NT2/D1 (cell line): ENCODE measurements at regions not wholly inside any gene's neighbourhood (a gene's known extent, or its start where the extent isn't known, plus 50 kb on each side); places are given as distances from the start of the nearest gene placed in this dataset.

Experiments used
- YY1 ChIP-seq: IDR thresholded peaks from 2 replicates; pipeline ENCODE4 v1.6.1; 2011; ENCODE audit not compliant: insufficient read length, insufficient read depth
- ZNF274 ChIP-seq: IDR thresholded peaks from 2 replicates; pipeline ENCODE4 v1.6.1; 2011; ENCODE audit warnings: mild to moderate bottlenecking, low read depth, low read length

DNA sequence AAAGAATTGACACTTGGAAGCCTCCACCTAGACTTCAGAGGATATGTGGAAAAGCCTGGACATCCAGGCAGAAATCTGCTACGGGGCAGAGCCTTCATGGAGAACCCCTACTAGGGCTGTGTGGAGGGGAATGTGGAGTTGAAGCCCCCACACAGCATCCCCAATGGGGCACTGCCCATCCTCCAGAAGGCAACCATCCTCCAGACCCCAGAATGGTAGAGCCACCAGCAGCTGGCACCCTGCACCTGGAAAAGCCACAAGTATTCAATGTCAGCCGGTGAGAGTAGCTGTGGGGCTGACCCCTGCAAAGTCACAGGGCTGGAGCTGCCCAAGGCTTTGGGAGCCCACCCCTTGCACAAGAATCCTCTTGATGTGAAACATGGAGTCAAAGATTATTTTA, 53.6 kb upstream of the SNTG2 start:
- TF ChIP-seq YY1: no peak
- no peak for TF ChIP-seq ZNF274
